GM11168 (cell line): ENCODE measurements at regions not wholly inside any gene's neighbourhood (a gene's known extent, or its start where the extent isn't known, plus 50 kb on each side); places are given as distances from the start of the nearest gene placed in this dataset.
"Not testable (repeated sequence)": the region's sequence is repeated elsewhere in the genome, so short reads cannot be mapped to it uniquely, and the experiment has no call there.

Experiments used
- in situ Hi-C: fragments of 300-500 bp; cut with MboI; formaldehyde crosslinking; loops from one replicate; pipeline ENCODE4 v1.12.0; 2022; ENCODE audit warnings: low sequenced_read_pairs; ENCODE audit not compliant: unreplicated experiment

GRCh38 chr9:7490317-7491108 is 309.1 kb downstream of the DMAC1 start:
- in situ Hi-C loops = no loop called here

DNA sequence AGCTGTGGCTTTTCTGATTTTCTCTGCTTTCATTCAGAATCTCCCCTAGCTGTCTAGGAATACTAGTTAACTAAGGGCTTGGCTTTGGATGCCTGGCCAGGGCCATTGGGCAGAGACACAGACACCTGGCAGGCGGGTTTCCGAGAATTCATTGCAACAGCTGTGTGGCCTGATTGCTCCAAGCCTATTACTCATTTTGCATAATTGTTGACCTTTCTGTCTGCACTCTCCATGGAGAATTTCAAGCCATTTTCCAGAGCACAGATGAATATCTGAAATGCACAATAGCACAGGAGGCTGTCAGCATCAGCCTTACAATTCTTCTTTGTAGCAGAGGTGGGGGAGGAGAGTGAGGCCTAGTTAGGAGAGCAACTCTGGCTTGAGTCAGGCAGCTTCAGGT is 310.5 kb downstream of the DMAC1 start:
- in situ Hi-C loops = no loop called here

DNA sequence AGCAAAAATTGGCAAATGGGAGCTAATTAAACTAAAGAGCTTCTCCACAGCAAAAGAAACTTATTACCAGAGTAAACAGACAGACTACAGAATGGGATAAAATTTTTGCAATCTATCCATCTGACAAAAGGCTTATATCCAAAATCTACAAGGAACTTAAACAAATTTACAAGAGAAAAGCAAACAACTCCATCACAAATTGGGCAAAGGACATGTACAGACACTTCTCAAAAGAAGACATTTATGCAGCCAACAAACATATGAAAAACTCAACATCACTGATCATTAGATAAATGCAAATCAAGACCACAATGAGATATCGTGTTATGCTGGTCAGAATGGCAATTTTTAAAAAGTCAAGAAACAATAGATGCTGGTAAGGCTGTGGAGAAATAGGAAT is 315.6 kb downstream of the DMAC1 start:
- in situ Hi-C loops = not testable (repeated sequence)

GRCh38 chr9:7481570-7481969 is 318.0 kb downstream of the DMAC1 start:
- in situ Hi-C loops = no loop called here

GRCh38 chr9:7479300-7479699 is 320.3 kb downstream of the DMAC1 start:
- in situ Hi-C loops = no loop called here

DNA sequence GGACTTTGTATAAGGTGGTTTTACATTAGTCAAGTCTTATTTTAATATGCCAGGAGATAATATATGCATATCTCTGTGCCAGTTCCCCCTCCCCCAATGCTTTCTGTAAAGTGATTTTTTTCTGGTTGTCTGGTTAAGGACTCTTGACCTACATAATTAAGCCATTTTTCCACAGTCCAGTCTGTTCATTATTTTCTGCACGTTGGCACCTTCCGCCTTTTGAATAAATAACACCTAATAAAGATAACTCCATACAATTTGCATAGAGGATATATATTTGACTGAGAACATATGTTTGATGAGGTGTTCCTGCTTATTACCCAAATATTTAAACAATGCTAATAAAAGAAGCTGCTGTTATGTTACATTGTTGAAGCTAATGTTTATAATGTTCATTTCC is 320.9 kb downstream of the DMAC1 start:
- in situ Hi-C loops = no loop called here

DNA sequence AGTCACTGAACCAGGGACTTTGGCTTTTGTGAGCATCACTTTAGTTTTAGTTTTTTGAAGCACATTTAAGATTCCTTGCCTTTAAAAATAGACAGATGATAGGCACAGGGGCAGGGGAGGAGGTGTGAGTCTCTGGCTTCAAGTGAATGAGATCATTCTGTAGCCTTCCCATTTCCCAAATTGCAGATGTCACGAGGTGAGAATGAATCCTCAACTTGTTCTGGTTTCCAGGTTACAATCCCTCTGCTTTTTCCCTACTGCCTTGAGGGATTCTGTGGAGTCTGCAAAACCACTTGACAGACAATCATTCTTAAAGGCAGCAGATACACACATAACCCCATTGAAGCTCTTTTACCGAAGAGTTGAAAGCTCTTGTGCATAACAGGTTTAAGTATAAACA is 332.4 kb downstream of the DMAC1 start:
- in situ Hi-C loops = no loop called here

GRCh38 chr9:7461791-7462190 is 337.8 kb downstream of the DMAC1 start:
- in situ Hi-C loops = no loop called here

- in situ Hi-C loops = no loop called here
Observed at GRCh38 chr9:7456793-7457530, 342.6 kb downstream of the DMAC1 start.

DNA sequence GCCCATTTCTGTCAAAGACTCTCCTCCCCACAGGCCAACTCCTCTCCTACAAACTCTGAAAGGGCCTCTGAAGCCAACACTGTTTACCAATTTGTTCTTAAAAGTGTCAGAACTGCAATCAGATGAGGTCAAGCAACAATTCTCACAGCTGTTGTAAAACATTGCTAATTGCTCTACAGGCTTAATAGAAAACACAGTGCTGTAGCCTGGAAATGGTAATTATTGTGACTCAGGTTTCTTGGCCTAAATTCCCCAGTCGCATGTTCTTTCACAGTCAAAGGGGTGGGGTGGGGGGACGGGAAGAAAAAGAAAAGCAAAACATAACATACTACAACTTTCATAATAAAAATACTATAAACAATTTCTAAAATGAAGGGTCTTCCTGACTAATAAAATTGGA is 343.2 kb downstream of the DMAC1 start:
- in situ Hi-C loops = no loop called here

GRCh38 chr9:7454624-7455023 is 345.0 kb downstream of the DMAC1 start:
- in situ Hi-C loops = no loop called here

DNA sequence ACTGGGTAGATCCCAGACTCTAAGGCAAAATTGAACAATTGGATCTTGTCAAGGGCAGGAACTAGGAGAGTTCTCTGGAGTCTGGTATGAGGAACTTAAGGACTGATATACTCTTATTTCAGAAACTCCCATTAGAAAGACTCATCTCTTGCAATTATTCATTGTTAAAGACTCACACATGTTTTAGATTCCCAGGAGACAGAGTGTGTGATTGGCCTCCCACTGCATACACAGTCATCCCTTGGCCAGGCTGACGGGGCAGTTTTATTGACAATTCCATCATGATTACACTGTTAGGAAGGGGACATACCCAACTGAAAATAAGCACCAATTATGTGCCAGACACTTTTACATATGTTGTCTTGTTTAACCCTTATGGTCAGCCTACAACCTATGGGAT is 347.2 kb downstream of the DMAC1 start:
- in situ Hi-C loops = no loop called here

- in situ Hi-C loops = no loop called here
Observed at GRCh38 chr9:7451062-7451461, 348.5 kb downstream of the DMAC1 start.

DNA sequence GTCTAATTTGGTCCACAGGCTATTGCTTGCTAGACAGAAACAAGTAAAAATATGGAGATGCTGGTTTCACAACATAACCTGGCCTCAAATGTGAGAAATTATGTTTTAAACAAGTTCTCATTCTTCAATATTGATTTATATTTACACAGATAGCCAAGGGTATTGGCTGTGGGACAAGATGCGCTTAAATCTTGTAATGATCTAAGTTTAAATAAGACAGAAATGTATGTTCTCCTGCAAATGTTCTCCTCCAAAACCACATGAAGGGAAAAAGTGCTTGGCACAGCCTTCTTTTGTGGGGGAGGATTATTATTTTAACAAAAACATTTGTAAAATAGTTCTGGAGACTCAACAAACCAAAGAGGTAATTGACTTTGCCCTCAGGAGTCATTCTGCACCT is 356.0 kb downstream of the DMAC1 start:
- in situ Hi-C loops = no loop called here

GRCh38 chr9:7439355-7439995 is 360.1 kb downstream of the DMAC1 start:
- in situ Hi-C loops = no loop called here

- in situ Hi-C loops = no loop called here
Observed at GRCh38 chr9:7436754-7437153, 362.8 kb downstream of the DMAC1 start.

DNA sequence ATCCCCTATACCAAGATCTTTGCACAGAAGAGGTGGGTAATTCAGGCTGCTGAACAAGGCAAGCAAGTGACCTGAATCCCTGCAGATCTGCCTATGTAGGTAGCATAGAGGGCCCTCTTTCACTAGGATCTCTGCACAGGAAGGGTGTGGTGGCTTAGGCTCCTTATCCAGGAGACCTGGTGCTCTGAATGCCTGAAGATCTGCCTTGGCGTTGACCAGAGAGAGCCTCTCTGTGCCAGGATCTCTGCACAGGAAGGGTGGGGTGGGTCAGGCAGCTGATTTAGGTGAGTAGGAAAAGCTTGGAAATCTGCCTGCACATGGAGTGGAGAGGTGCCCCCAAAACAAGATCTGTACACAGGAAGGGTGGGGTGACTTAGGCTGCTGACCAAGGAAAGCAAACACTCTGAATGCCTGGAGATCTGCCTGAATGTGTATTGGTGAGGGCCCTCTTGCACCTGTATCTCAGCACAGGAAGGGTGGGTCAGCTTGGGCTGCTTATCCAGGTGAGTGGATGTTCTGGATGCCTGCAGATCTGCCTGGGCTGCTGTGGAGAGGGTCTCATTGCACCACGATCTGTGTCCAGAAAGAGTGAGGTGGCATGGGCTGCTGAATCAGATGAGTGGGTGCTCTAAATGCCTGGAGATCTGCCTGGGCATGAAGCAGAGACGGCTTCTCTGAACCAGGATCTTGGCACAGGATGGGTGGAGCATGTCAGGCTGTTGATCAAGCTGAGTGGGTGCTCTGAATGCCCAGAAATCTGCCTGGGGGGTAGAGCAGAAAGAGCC is 365.9 kb downstream of the DMAC1 start:
- in situ Hi-C loops = no loop called here

- in situ Hi-C loops = no loop called here
Observed at GRCh38 chr9:7432989-7433388, 366.6 kb downstream of the DMAC1 start.

GRCh38 chr9:7417397-7417796 is 382.2 kb downstream of the DMAC1 start:
- in situ Hi-C loops = not testable (repeated sequence)

DNA sequence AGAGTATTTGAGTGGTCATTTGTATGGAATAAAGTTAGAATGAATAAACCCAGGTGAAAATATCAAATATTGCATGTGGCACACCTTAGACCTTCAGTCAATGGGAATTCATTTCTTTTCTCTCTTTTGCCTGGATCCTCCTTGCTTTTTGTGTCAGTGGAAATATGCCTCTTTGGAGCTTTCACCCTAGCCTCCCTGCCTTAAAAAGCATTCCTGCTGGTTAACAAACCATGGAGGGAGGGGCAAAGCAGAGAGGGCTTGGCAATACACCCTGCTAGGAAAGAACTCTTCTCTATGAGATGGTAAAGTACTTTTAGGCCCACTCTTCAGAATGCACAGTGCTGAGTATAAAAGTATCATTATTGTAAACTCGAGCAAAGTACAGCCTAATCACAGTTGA is 383.7 kb downstream of the DMAC1 start:
- in situ Hi-C loops = no loop called here

GRCh38 chr9:7408845-7409244 is 390.7 kb downstream of the DMAC1 start:
- in situ Hi-C loops = no loop called here
